Caco-2 (cell line): ENCODE measurements at regions not wholly inside any gene's neighbourhood (a gene's known extent, or its start where the extent isn't known, plus 50 kb on each side); places are given as distances from the start of the nearest gene placed in this dataset.

Experiments
- BruUV-seq: library from RNA; stranded (reverse); fragments of 400-500 nt; replicated peaks from 2 replicates; lab custom pipeline; 2021; lab: Mats Ljungman, UMichigan
- CTCF ChIA-PET: fragments of 300-600 bp; sonication (Branson Sonifier 250); formaldehyde crosslinking; loops from one replicate; lab custom pipeline; 2022; ENCODE audit warnings: antibody characterized with exemption; lab: Charles Lee
- POLR2A ChIA-PET: fragments of 300-600 bp; sonication (Branson Sonifier 250); formaldehyde crosslinking; loops from one replicate; lab custom pipeline; 2022; ENCODE audit warnings: antibody characterized with exemption; lab: Charles Lee
- DNase-seq, 2 experiments: peaks; one replicate each; pipeline versions ENCODE4 v3.0.0 to v3.0.0-alpha.2; 2020 to 2022
- H3K27me3 ChIP-seq: replicated peaks from 2 replicates; pipeline ENCODE4 v1.6.0; 2011; ENCODE audit warnings: low read length; ENCODE audit not compliant: control insufficient read depth, insufficient read depth
- H3K36me3 ChIP-seq: 2 replicates; pipeline ENCODE4 v1.5.1; 2011; ENCODE audit warnings: low read length; ENCODE audit not compliant: control insufficient read depth, insufficient read depth
- H3K4me1 ChIP-seq: fragments of 250-450 bp; sonication (Bioruptor Pico); 2 replicates; pipeline ENCODE4 v1.5.1; 2020; ENCODE audit warnings: mild to moderate bottlenecking
- H3K4me3 ChIP-seq: 2 replicates; pipeline ENCODE4 v1.5.1; 2011; ENCODE audit warnings: low read depth, mild to moderate bottlenecking, control low read depth, low read length
- H3K9me3 ChIP-seq: fragments of 250-450 bp; sonication (Bioruptor Pico); 2 replicates; pipeline ENCODE4 v1.5.1; 2020; ENCODE audit warnings: mild to moderate bottlenecking, moderate library complexity
- H3K27ac Mint-ChIP-seq: one replicate; pipeline ENCODE4 v1.8.0; 2022; ENCODE audit warnings: mixed read lengths; ENCODE audit not compliant: unreplicated experiment
- H3K27me3 Mint-ChIP-seq: one replicate; pipeline ENCODE4 v1.8.0; 2022; ENCODE audit warnings: mixed read lengths; ENCODE audit not compliant: insufficient read depth, unreplicated experiment
- H3K36me3 Mint-ChIP-seq: one replicate; pipeline ENCODE4 v1.8.0; 2022; ENCODE audit warnings: mild to moderate bottlenecking, mixed read lengths; ENCODE audit not compliant: insufficient read depth, unreplicated experiment
- H3K4me1 Mint-ChIP-seq: one replicate; pipeline ENCODE4 v1.8.0; 2022; ENCODE audit warnings: low read depth, mixed read lengths; ENCODE audit not compliant: unreplicated experiment
- H3K4me3 Mint-ChIP-seq: one replicate; pipeline ENCODE4 v1.8.0; 2022; ENCODE audit warnings: mild to moderate bottlenecking, moderate library complexity, mixed read lengths; ENCODE audit not compliant: unreplicated experiment
- H3K9me3 Mint-ChIP-seq: one replicate; pipeline ENCODE4 v1.8.0; 2022; ENCODE audit warnings: mixed read lengths; ENCODE audit not compliant: unreplicated experiment
- CTCF ChIP-seq, 2 experiments: fragments of 200-600 bp in 1 of 2; IDR thresholded peaks; 1 replicate in 1 of 2; 2 replicates in 1 of 2; pipeline versions ENCODE4 v1.5.1 to v1.8.0; 2011 to 2022; ENCODE audit warnings: antibody characterized with exemption in 1 of 2, control low read depth in 1 of 2, inconsistent platforms in 1 of 2, low read depth in 1 of 2, low read length in 1 of 2, mild to moderate bottlenecking in 1 of 2, moderate library complexity in 1 of 2; ENCODE audit not compliant: insufficient read depth in 1 of 2, severe bottlenecking in 1 of 2, unreplicated experiment in 1 of 2
- intact Hi-C: fragments of 100-400 bp; cut with micrococcal nuclease; formaldehyde crosslinking; loops from one replicate; pipeline ENCODE4 v1.10.0; 2022; ENCODE audit not compliant: unreplicated experiment

GRCh38 chr7:67453580-67454380 is 457.1 kb downstream of the TYW1 start:
- intact Hi-C loops, result no loop called here
- TF ChIP-seq CTCF (IDR thresholded peaks at IDR 0.05; ENCODE audit: insufficient read depth in 1 of 2, low read depth in 1 of 2, low read length in 1 of 2, severe bottlenecking in 1 of 2, unreplicated experiment in 1 of 2), result no peak
- no TSS peak for BruUV-seq
- no peak overlapping the region for H3K4me3 Mint-ChIP-seq
- no peak overlapping the region for H3K27ac Mint-ChIP-seq
- DNase-seq, result no peak
- Histone ChIP-seq H3K4me1 (no peaks in the 10 kb centered on the region), H3K27me3 (no peaks in the 10 kb centered on the region), H3K9me3 (no peaks in the 10 kb centered on the region), H3K4me3 (no peak overlapping the region), H3K36me3 (no peaks in the 10 kb centered on the region)
- H3K36me3 Mint-ChIP-seq, result no peaks in the 10 kb centered on the region
- H3K27me3 Mint-ChIP-seq, result peaks cover 13% of the 10 kb centered on the region
- CTCF ChIA-PET, result no interaction called here
- POLR2A ChIA-PET, result no interaction called here
- no peaks in the 10 kb centered on the region for H3K9me3 Mint-ChIP-seq
- H3K4me1 Mint-ChIP-seq, result no peaks in the 10 kb centered on the region

- no peak for DNase-seq
- intact Hi-C loops, result no loop called here
- no peaks in the 10 kb centered on the region for H3K4me1 Mint-ChIP-seq
- ChIA-PET CTCF (no interaction called here), POLR2A (no interaction called here)
- H3K4me3 Mint-ChIP-seq, result no peak overlapping the region
- no peak for TF ChIP-seq CTCF (IDR thresholded peaks at IDR 0.05; ENCODE audit: insufficient read depth in 1 of 2, low read depth in 1 of 2, low read length in 1 of 2, severe bottlenecking in 1 of 2, unreplicated experiment in 1 of 2)
- no peaks in the 10 kb centered on the region for H3K36me3 ChIP-seq
- no peaks in the 10 kb centered on the region for H3K9me3 Mint-ChIP-seq
- no peak overlapping the region for H3K27ac Mint-ChIP-seq
- no peak overlapping the region for H3K4me3 ChIP-seq
- H3K27me3 Mint-ChIP-seq, result peaks cover 17% of the 10 kb centered on the region
- no peaks in the 10 kb centered on the region for H3K36me3 Mint-ChIP-seq
- no peaks in the 10 kb centered on the region for H3K4me1 ChIP-seq
- no peaks in the 10 kb centered on the region for H3K9me3 ChIP-seq
- H3K27me3 ChIP-seq, result no peaks in the 10 kb centered on the region
- BruUV-seq, result no TSS peak
Observed at GRCh38 chr7:67455508-67455907, 458.9 kb downstream of the TYW1 start.

DNA sequence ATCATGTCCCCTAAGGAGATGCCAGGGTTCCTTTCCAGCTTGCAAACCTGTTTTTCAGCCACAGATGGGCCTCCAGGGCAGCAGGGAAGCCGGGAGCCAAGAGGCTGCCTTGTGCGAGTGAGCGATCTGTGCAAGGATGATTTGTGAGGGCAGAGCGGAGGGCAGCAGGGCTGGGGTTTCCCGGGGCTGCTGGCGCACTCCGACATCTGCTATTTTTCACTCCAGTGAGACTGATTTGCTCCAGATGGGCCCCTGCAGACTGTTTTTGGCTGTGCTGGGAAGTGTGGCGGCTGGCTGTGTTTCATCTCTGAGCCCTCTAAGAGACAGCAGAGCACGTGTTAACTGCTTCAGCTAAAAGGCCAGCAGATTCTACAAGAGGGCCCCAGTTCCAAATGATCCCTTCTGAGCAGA is 466.2 kb downstream of the TYW1 start:
- Mint-ChIP-seq H3K27ac (no peak overlapping the region), H3K27me3 (peaks cover 9% of the 10 kb centered on the region), H3K4me1 (no peaks in the 10 kb centered on the region), H3K4me3 (no peak overlapping the region), H3K36me3 (no peaks in the 10 kb centered on the region), H3K9me3 (peaks cover 34% of the 10 kb centered on the region)
- intact Hi-C loops, result no loop called here
- CTCF ChIA-PET, result no interaction called here
- Histone ChIP-seq H3K4me1 (no peaks in the 10 kb centered on the region), H3K9me3 (0 out of 2 replicates have a peak, but pooled peaks cover 3% of the 10 kb centered on the region), H3K27me3 (no peaks in the 10 kb centered on the region), H3K4me3 (no peak overlapping the region), H3K36me3 (no peaks in the 10 kb centered on the region)
- BruUV-seq, result no TSS peak
- TF ChIP-seq CTCF (IDR thresholded peaks at IDR 0.05; ENCODE audit: insufficient read depth in 1 of 2, low read depth in 1 of 2, low read length in 1 of 2, severe bottlenecking in 1 of 2, unreplicated experiment in 1 of 2), result no peak
- DNase-seq, result no peak
- POLR2A ChIA-PET, result no interaction called here
